Posterior vena cava (tissue), 2 donors: ENCODE measurements at regions not wholly inside any gene's neighbourhood (a gene's known extent, or its start where the extent isn't known, plus 50 kb on each side); places are given as distances from the start of the nearest gene placed in this dataset.
"Not testable (repeated sequence)": the region's sequence is repeated elsewhere in the genome, so short reads cannot be mapped to it uniquely, and the experiment has no call there.

Source experiments
- DNase-seq: peaks from one replicate; pipeline ENCODE4 v3.0.0-alpha.2; 2020; ENCODE audit warnings: low spot score
- intact Hi-C, 2 donors: fragments of 100-400 bp; cut with DNase I; formaldehyde crosslinking; loops; one replicate each; pipeline versions ENCODE4 v1.14.1 to v1.14.2; 2022 to 2023
- donor health status: DM: yes; HTN: yes; CAD: no.
- donor health status: DM: yes; HTN: yes; CAD: no.

DNA sequence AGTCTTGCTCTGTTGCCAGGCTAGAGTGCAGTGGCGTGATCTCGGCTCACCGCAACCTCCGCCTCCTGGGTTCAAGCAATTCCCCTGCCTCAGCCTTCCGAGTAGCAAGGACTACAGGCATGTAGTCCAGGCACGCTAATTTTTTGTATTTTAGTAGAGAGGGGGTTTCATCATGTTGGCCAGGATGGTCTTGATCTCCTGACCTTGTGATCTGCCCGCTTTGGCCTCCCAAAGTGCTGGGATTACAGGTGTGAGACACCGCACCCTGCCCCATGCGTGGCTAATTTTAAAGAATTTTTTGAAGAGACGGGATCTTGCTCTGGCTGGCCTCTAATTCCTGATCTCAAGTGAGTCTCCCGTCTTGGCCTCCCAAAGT lies 168.8 kb upstream of the ZNF217 start:
- intact Hi-C loops = loop anchor here in 1 of 2 donors (5.0 kb wide), 1 partner anchor 430 kb away; no protein-coding TSS in a partner anchor

DNA sequence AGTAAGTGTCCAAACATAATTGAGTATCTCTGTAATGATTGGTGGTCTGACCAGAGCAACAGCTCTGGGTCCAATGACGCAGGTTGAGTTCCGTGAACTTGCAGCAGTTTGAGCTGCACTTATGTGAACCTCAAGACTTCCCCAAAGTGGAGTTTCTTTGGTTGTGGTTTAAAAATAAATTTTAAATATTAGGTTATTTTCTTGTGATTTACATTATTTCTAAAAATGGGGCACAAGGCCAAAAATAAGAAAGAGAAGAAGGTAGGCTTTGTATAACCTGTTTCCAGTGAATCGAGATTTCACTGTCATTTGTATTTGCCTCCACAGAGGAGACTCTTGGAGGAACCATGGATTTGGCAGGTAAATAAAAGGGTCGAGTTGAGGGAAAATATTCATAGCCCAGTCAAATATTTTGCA lies 166.4 kb upstream of the ZNF217 start:
- DNase-seq = no peak
- intact Hi-C loops = loop anchor here in 1 of 2 donors (5.0 kb wide), 1 partner anchor 428 kb away; no protein-coding TSS in a partner anchor

More for the DNA sequence above, 168.8 kb upstream of the ZNF217 start:
- DNase-seq = not testable (repeated sequence)

DNA sequence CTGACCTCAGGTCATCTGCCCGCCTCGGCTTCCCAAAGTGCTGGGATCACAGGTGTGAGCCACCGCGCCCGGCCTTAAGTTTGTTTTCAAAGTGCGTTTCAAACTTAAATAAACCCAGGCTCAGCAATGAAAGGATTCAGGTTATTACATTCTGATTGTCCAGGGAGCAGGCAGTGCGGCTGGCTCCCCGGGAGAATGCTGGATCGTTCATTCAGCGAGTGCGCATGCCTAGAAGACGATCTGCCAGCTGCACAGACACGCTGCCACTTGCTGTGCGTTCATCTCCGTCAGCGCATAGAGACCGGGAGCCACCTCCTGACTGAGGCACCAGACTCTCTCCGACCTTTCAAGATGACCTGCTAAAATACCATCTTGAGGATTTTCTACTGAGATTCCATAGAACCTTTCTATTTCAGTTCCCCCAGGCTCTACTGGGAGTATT lies 163.9 kb upstream of the ZNF217 start:
- no peak for DNase-seq
- intact Hi-C loops = no loop called here

DNA sequence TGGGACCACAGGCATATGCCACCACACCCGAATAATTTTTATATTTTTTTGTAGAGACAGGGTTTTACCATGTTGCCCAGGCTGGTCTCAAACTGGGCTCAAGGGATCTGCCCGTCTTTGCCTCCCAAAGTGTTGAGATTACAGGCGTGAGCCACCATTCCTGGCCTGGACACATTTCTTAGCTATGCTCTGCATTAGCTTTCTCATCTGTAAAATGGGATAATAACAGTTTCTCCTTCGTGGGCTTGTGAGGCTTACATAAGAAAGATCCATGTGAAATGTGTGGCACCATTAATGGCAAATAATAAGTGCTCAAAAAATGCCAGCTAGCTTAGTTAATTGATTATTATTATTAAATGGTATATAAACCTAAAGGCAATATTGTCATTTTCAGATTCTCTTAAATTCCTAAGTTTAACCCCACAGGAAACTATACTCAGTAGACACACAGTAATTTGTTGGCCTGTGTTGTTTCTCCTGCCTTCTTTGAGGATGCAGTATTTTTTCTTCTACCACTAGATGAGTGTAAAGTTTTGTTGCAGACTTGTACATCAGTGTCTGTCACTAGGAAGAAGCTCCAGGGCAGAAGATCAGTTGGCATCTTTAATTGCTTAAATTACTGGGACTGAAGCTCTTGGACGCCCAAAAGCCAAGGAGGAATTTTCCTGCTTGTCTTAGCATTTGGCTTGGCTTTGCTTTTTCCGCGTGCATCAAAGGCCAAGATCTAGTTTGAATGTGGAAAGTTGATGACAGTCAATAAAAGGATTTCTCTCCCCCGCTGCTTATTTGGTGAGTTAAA lies 162.3 kb upstream of the ZNF217 start:
- DNase-seq = no peak
- intact Hi-C loops = no loop called here

DNA sequence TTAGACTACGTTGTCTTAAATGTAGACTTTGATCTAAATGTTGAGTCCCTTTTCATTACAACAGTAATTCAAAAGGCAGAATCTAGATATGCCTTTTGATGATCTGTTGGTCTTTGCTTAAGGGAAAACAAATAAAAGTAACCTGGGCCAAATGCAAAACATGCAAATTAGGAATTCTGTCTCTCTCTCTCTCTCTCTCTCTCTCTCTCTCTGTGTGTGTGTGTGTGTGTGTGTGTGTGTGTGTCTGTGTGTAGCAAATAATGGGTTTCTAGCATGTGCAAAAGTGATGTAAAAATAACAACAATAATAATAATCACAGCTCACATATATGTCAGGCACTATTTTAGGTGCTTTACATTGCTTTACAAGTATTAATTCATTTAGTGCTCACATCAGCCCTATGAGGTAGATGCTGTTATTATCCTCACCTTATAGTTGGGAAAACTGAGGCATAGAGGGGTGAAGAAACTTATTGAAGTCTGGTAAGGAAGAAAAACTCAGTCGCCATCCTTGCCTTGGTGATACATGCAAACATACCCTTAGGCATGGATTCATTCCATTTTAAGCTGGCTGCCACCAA lies 160.3 kb upstream of the ZNF217 start:
- intact Hi-C loops = no loop called here
- no peak for DNase-seq

DNA sequence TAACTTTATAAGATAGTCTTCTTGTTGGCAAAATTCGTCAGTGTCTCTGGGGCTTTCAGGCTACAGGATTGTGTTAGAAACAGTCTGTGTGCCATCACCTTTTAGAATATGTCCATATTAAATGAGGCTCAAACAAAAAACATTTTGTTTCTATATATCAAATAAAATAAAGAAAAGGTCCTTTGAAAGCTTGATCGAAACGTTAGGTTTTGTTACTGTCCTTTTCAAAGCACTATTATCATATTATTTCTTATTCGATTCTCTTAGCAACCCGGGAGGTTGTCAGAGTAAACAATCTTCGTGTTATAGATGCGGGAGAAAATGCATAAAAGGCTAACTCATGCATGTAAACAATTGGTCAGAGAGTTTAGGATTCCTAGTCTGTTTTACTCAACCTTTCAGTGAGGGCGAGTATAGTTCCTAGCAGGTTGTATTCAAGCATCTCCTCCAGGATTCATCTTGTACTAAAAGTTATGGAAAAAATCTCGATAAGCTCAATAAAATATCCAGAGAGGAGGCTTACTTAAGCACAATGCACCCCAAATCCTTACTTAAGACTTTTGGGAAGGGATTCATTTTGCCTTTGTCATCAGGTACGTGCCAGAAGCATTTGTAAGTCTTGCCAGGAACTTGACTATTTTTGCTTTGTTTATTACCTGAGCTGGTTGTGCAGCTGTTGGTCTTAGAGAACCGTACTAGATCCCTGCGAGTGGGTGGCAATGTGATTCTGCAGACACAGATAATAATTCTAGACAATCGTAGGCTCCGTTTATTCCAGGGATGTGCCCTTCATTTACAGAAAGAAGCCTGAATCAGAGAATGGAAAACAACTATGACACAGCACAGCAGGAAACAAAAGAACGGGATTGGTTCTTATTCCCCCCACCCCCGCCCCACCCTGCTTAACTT lies 159.6 kb upstream of the ZNF217 start:
- intact Hi-C loops = no loop called here
- DNase-seq = no peak

DNA sequence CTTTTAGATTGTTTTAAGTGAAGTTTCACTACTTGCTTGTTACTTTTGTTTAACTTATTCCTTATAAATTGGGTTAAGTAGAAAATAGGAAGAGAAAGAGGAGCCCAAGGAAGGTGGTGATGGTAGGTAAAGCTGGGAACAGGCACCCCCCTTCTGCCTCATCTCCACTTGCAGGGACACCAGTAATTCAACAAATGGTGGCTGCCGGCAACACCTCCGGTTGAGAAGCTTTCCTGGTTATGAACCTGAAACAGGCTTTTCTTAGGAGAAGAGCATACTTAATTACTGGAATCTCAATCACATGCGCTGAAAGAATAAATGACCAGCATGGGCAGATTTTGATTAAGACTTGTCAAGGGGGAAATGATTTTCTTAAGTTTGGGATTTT lies 158.9 kb upstream of the ZNF217 start:
- DNase-seq = no peak
- intact Hi-C loops = no loop called here

DNA sequence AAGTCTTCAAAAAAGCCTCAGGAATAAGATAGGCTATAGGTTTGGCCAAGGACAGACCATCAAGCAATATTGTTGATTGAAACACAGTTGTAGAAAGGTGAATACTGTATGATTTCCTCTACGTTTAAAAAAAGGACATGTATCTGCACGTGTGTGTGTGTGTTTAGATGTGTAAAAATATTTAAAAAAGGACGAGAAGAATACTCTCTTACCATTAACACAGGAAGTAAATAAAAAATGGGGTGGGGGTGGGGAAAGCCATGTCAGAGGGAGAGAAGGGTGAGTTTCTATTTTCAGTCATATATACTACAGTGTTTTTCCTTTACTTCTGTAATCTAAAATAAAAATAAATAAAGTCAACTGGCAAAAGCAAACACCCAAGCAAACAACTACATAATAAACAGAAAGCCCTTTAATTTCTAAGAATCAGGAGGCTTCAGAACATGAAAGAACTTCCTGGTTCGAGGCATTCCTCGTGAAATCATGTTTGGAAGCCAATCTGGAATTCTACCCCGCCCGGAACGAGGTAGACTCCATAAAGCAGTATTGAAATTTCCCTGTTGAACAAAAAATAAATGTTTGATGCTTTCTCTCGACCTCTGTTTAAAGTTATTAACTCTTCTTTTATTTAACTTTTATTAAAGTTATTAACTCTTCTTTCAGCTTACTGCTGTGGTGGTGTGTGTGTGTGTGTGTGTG lies 158.1 kb upstream of the ZNF217 start:
- intact Hi-C loops = no loop called here
- DNase-seq = no peak

DNA sequence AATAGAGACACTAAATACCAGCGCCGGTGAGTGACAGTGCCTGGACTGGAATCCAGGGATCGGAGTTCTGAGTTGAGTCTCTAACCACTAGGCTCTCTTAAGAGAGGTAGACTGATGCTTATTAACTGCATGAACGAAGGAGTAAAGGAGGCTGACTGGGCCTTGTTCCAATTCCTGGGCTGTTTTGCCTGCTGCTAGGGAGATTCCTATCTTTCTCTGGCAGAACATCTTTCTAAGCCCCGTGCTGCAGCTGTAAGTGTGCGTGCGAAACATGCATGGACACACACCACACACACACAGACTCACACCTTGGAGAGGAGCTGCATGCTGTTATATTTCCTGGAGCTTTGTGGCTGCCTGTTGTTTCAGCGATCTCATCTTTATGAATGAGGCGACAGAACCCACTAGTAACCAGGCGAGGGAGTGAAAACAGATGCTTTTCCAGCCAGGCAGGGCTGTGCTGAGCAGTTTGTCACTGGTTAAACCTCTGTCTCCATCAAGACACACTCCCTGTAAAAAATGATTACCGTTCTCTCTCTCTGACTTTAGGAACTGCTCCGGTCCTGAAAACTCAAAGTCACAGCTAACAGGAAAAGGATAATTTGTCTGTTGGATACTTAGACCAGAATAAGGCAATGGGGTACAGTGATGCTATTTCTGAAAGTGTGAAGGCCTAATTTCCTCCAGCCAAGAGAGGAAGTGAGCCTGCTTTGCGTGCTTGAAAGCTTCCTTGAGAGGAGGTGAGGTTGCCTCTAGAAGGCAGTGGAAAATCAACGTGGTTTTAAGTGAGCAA lies 157.4 kb upstream of the ZNF217 start:
- DNase-seq = no peak
- intact Hi-C loops = no loop called here

DNA sequence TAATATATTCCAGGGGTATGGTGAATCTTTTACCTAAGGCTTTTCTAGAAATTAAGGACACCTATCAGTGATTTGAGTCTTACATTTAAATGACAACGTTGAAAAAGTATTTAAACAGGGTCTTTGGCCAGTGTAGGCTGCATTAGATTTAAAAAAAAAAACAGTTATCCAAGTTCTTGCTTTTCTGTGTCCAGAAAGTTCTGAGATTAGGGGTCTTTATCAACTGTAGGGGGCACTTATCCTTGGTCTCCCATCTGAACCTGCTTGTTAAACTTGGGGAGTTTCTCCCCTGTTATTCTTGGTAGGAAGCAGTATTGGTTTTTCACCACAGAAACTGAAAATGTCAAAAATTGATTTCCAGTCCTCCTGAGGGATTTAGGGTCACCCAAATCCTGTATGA lies 155.9 kb upstream of the ZNF217 start:
- intact Hi-C loops = no loop called here

DNA sequence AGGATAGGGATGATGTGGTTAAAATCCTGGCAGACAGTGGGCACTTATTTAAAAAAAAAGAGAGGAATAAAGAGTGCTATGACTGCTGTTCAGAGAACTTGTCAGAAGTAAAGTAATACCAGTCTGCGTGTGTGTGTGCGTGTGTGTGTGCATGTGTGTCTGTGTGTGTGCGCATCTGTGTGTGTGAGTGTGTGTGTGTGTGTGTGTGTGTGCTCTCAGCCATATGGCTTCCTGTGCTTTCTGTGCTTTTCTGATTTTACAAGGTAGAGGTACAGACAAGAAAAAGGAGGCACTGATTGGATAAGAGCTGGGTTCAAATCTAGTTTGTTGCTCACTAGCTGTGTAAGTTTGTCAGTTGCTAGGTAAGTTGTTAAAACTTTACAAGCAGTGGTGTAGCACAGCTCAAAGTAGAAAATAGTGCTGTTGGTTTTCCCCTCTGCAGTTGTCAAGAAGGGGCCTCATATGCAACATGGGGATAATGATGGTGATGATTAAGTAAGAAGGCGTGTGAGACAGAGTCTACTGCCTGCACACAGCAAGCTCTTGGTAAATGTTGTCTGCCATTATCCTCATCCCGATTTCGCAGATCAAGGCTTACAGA lies 155.3 kb upstream of the ZNF217 start:
- DNase-seq = no peak
- intact Hi-C loops = no loop called here

More for the DNA sequence above, 155.9 kb upstream of the ZNF217 start:
- no peak for DNase-seq

DNA sequence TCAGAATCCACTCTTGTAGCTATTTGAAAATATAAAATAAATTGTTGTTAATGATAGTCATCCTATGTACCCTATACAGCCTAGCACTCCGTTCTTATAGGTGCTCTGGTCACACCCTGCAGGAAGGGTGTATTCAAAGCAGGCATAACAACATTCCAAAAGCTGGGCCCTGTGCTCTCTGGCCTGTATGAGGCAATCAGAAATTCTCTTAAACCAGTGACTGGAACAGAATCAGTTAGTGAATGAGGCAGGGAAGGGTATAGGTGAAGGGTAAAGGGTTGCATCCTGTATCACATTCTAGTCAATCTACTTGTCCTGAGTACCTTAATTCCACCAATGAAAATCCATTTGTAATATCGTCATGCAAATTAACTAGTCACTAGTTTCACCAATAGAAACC lies 154.5 kb upstream of the ZNF217 start:
- intact Hi-C loops = no loop called here

DNA sequence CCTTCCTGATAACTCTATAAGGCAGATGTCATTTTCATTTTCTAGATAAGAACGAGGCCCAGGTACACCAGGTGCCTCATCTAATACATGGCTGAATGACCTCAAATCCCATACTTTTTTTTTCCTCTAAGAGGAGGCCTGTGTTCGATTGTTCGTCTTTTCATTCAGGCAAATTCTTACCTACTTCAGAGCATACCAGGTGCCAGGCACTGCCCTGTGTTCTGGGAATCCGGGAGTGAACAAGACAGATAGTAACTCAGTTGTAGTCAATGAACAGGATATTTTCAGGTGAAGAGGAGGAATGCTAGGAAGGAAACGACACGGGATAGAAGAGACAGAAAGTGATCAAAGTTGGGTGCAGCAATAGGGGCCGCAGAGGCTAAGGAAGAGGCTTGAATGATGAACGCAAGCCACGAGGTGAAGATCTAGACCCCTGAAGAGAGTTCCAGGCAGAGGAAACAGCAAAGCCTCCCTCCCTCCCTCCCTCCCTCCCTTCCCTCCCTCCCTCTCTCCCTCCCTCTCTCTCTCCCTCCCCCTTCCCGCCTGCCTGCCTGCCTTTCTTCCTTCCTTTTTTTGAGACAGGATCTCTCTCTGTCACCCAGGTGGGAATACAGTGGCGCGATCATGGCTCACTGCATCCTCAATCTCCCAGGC lies 150.1 kb upstream of the ZNF217 start:
- no peak for DNase-seq
- intact Hi-C loops = no loop called here

More for the DNA sequence above, 154.5 kb upstream of the ZNF217 start:
- DNase-seq = no peak

DNA sequence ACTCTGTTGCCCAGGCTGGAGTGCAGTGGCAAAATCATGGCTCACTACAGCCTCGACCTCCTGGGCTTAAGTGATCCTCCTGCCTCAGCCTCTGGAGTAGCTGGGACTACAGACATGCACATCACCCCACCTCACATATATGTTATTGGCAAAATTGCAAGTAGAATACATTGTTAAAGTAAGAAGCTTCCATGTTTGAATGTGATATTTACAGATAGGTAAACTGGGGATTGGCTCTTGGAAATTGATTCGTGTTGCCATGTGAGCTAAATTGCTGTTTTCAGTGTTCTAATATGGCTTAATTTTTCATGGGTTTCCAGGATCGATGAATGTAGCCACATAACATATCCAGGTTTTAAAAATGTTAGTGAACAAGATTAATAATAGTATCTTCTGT lies 149.0 kb upstream of the ZNF217 start:
- DNase-seq = no peak
- intact Hi-C loops = no loop called here

DNA sequence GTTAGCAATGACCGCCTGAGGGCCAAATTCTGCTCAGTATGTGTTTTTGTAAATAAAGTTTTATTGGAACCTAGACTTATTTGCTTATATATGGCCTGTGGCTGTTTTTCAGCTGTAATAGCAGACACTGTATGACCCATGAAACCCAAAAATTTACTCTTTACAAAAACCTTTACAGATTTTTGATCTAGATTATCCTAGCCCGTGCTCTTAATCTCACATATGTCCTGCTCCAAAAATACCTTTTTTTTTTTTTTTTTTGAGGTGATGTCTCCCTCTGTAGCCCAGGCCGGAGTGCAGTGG lies 148.0 kb upstream of the ZNF217 start:
- no peak for DNase-seq
- intact Hi-C loops = no loop called here

DNA sequence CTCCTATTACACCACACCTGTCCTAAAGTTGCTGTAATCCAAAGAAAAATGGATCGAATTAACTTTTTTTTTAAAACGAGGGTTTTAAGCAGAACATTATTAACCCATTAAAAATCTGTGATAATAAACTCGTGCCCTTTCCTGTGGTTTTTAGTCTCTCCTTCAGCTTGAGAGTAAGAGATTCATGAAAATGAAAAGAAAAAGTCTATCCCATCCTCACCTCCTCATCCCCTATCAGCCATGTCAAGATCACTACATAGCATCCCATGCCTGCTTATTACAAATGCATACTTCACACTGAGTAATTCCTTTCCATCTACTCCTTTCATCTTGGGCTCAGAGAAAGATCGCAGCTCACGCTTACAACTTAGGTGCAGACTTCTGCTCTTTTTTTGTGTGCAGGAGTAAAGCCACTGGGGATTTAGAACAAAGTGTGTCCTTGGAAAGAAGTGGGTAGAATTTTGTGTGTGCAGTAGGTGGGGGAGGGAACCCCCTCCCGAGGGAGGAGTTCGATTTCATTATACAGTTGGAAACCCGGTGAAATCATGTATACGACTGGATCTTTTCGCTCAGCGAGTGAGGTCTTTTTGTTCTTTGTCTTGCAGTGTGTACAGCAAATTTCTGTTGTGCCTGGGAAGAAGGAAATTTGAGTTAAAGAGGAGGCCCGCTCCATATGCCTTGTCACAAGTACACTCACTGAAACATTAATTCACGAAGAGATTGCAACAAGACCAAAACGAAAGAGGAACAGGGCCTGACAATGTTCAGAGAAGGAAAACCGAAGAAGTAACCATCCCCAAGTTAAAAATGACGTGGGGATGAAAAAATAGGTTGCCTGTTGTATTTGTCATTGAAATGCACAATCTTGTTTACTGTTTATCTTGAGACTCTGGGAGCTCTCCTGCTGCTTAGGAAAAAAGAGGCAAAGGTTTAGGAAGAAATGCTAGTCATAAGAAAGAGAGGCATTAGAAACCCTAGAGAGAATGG lies 146.5 kb upstream of the ZNF217 start:
- intact Hi-C loops = no loop called here
- DNase-seq = no peak
